B cell (primary cell): ENCODE measurements at regions not wholly inside any gene's neighbourhood (a gene's known extent, or its start where the extent isn't known, plus 50 kb on each side); places are given as distances from the start of the nearest gene placed in this dataset.
"Not testable (repeated sequence)": the region's sequence is repeated elsewhere in the genome, so short reads cannot be mapped to it uniquely, and the experiment has no call there.

ENCODE experiments used
- ATAC-seq: fragments of 200-7000 bp; cut with Tn5 transposase; one replicate; pipeline ENCODE4 v1.10.0; 2021; ENCODE audit warnings: low read depth, mild to moderate bottlenecking, moderate number of reproducible peaks, moderate library complexity
- CTCF ChIA-PET: fragments of 350-600 bp; sonication (Branson Sonifier 250); formaldehyde crosslinking; loops from one replicate; lab custom pipeline; 2021; ENCODE audit warnings: antibody characterized with exemption, inconsistent platforms; lab: Charles Lee
- POLR2A ChIA-PET: fragments of 350-600 bp; sonication (Branson Sonifier 250); formaldehyde crosslinking; loops from one replicate; lab custom pipeline; 2021; ENCODE audit warnings: antibody characterized with exemption; lab: Charles Lee
- DNase-seq: peaks from one replicate; pipeline ENCODE4 v3.0.0; 2013
- H2AFZ ChIP-seq: 2 replicates; pipeline ENCODE4 v1.6.1; 2012; ENCODE audit warnings: mild to moderate bottlenecking, low read depth, low read length; ENCODE audit not compliant: insufficient read depth, poor library complexity, severe bottlenecking
- H3K27ac ChIP-seq, 2 donors: 1 replicate in 1 of 2; 2 replicates in 1 of 2; pipeline ENCODE4 v1.5.1; 2012 to 2013; ENCODE audit warnings: low read length in 2 of 2, mild to moderate bottlenecking in 2 of 2, moderate library complexity in 1 of 2
- H3K27me3 ChIP-seq, 4 experiments: fragments of 200-600 bp in 1 of 4; sonication (generic) in 1 of 4; replicated peaks in 1 of 4; 1 replicate in 2 of 4; 2 replicates in 2 of 4; pipeline versions ENCODE4 v1.6.1 to v1.7.0; 2013 to 2016; ENCODE audit warnings: low read length in 3 of 4, mild to moderate bottlenecking in 2 of 4, mixed read lengths in 1 of 4, moderate library complexity in 1 of 4; ENCODE audit not compliant: insufficient read depth in 4 of 4, control insufficient read depth in 3 of 4; ENCODE audit errors: control extremely low read depth in 1 of 4
- H3K36me3 ChIP-seq, 2 experiments: replicated peaks in 1 of 2; 1 replicate in 1 of 2; 2 replicates in 1 of 2; pipeline versions ENCODE4 v1.6.1 to v1.7.1; 2013; ENCODE audit warnings: low read length in 1 of 2; ENCODE audit not compliant: insufficient read depth in 2 of 2, control insufficient read depth in 1 of 2; ENCODE audit errors: control extremely low read depth in 1 of 2, extremely low read depth in 1 of 2
- H3K4me1 ChIP-seq, 2 donors: fragments of 200-600 bp in 1 of 2; sonication (generic) in 1 of 2; 1 replicate in 1 of 2; 2 replicates in 1 of 2; pipeline versions ENCODE4 v1.5.1 to v1.6.1; 2013 to 2017; ENCODE audit warnings: low read length in 2 of 2; ENCODE audit not compliant: control insufficient read depth in 2 of 2, insufficient read depth in 2 of 2
- H3K4me2 ChIP-seq: replicated peaks from 2 replicates; pipeline ENCODE3; 2012; ENCODE audit warnings: mild to moderate bottlenecking, low read depth, low read length; ENCODE audit not compliant: poor library complexity, severe bottlenecking
- H3K4me3 ChIP-seq, 5 experiments: fragments of 200-600 bp in 1 of 5; sonication (generic) in 1 of 5; 1 replicate in 3 of 5; 2 replicates in 2 of 5; pipeline versions ENCODE4 v1.5.1 to v1.7.0; 2011 to 2016; ENCODE audit warnings: low read length in 4 of 5, mild to moderate bottlenecking in 4 of 5, low read depth in 2 of 5, control low read depth in 1 of 5, moderate library complexity in 1 of 5; ENCODE audit not compliant: insufficient read depth in 1 of 5; ENCODE audit errors: control extremely low read depth in 1 of 5, extremely low read depth in 1 of 5
- H3K79me2 ChIP-seq: fragments of 200-600 bp; sonication (generic); one replicate; pipeline ENCODE4 v1.6.0; 2016; ENCODE audit warnings: low read length; ENCODE audit not compliant: control insufficient read depth, insufficient read depth
- H3K9ac ChIP-seq: fragments of 200-600 bp; sonication (generic); 2 replicates; pipeline ENCODE4 v1.6.1; 2017; ENCODE audit warnings: mild to moderate bottlenecking, low read length, moderate library complexity
- H3K9me3 ChIP-seq, 3 donors: one replicate each; pipeline versions ENCODE4 v1.6.1 to v1.7.1; 2013; ENCODE audit warnings: low read length in 2 of 3; ENCODE audit not compliant: control insufficient read depth in 2 of 3, insufficient read depth in 1 of 3; ENCODE audit errors: control extremely low read depth in 1 of 3
- H4K20me1 ChIP-seq: 2 replicates; pipeline ENCODE4 v1.6.0; 2012; ENCODE audit warnings: mild to moderate bottlenecking, low read length; ENCODE audit not compliant: insufficient read depth, control insufficient read depth, poor library complexity, severe bottlenecking
- H3K27ac Mint-ChIP-seq: one replicate; pipeline ENCODE4 v1.8.0; 2021; ENCODE audit warnings: mixed read lengths
- H3K27me3 Mint-ChIP-seq: one replicate; pipeline ENCODE4 v1.8.0; 2021; ENCODE audit warnings: mixed read lengths
- H3K4me1 Mint-ChIP-seq: one replicate; pipeline ENCODE4 v1.8.0; 2021; ENCODE audit warnings: mixed read lengths
- H3K4me3 Mint-ChIP-seq: one replicate; pipeline ENCODE4 v1.8.0; 2021; ENCODE audit warnings: mixed read lengths
- H3K9me3 Mint-ChIP-seq: one replicate; pipeline ENCODE4 v1.8.0; 2022; ENCODE audit warnings: mixed read lengths; ENCODE audit not compliant: insufficient read depth
- EZH2 ChIP-seq: IDR thresholded peaks from 2 replicates; pipeline ENCODE4 v1.6.1; 2012; ENCODE audit warnings: borderline replicate concordance, low read depth, mild to moderate bottlenecking, moderate library complexity, low read length; ENCODE audit not compliant: insufficient read depth, poor library complexity, severe bottlenecking
- WGBS: methylation state at CpG from one replicate; pipeline ENCODE4 v1.1.5; 2013; ENCODE audit warnings: missing lambda C conversion rate; ENCODE audit not compliant: insufficient coverage; 5-methylcytosine and 5-hydroxymethylcytosine counted together
- intact Hi-C: fragments of 100-400 bp; cut with micrococcal nuclease; formaldehyde crosslinking; loops from one replicate; pipeline ENCODE4 v1.10.0; 2022
- TF ChIP-seq, protein P1 (sequence below): fragments of 200-600 bp; IDR thresholded peaks from one replicate; pipeline ENCODE4 v1.8.0; 2022; ENCODE audit warnings: antibody characterized with exemption, mild to moderate bottlenecking

GRCh38 chr3:165607221-165607620 is 230.0 kb downstream of the BCHE start:
- intact Hi-C loops = no loop called here
- CTCF ChIA-PET = no interaction called here
- DNase-seq (no peak), ATAC-seq (no peak)
- Histone ChIP-seq H3K4me2 (no peak overlapping the region), H3K4me3 (no peak overlapping the region), H3K79me2 (no peaks in the 10 kb centered on the region), H3K36me3 (no peaks in the 10 kb centered on the region), H2AFZ (no peak overlapping the region), H3K9ac (no peak overlapping the region), H3K27me3 (no peaks in the 10 kb centered on the region), H4K20me1 (no peaks in the 10 kb centered on the region), H3K4me1 (no peaks in the 10 kb centered on the region), H3K27ac (no peak overlapping the region), H3K9me3 (no peaks in the 10 kb centered on the region)
- Mint-ChIP-seq H3K9me3 (no peaks in the 10 kb centered on the region), H3K4me1 (no peaks in the 10 kb centered on the region), H3K27ac (no peak overlapping the region), H3K27me3 (no peaks in the 10 kb centered on the region), H3K4me3 (no peak overlapping the region)
- TF ChIP-seq, protein P1, sequence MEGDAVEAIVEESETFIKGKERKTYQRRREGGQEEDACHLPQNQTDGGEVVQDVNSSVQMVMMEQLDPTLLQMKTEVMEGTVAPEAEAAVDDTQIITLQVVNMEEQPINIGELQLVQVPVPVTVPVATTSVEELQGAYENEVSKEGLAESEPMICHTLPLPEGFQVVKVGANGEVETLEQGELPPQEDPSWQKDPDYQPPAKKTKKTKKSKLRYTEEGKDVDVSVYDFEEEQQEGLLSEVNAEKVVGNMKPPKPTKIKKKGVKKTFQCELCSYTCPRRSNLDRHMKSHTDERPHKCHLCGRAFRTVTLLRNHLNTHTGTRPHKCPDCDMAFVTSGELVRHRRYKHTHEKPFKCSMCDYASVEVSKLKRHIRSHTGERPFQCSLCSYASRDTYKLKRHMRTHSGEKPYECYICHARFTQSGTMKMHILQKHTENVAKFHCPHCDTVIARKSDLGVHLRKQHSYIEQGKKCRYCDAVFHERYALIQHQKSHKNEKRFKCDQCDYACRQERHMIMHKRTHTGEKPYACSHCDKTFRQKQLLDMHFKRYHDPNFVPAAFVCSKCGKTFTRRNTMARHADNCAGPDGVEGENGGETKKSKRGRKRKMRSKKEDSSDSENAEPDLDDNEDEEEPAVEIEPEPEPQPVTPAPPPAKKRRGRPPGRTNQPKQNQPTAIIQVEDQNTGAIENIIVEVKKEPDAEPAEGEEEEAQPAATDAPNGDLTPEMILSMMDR = no peak
- no peak for TF ChIP-seq EZH2
- POLR2A ChIA-PET = no interaction called here

- Histone ChIP-seq H3K9ac (no peak overlapping the region), H3K36me3 (no peaks in the 10 kb centered on the region), H2AFZ (no peak overlapping the region), H3K27ac (no peak overlapping the region), H4K20me1 (no peaks in the 10 kb centered on the region), H3K4me3 (no peak overlapping the region), H3K4me2 (no peak overlapping the region), H3K27me3 (no peaks in the 10 kb centered on the region), H3K79me2 (no peaks in the 10 kb centered on the region), H3K9me3 (no peaks in the 10 kb centered on the region), H3K4me1 (no peaks in the 10 kb centered on the region)
- H3K27me3 Mint-ChIP-seq = no peaks in the 10 kb centered on the region
- no peak overlapping the region for H3K27ac Mint-ChIP-seq
- no CpG with 5 or more reads among the region's 2 CpGs for WGBS
- H3K9me3 Mint-ChIP-seq = peaks cover 2% of the 10 kb centered on the region
- H3K4me1 Mint-ChIP-seq = no peaks in the 10 kb centered on the region
- ChIA-PET POLR2A (no interaction called here), CTCF (no interaction called here)
- intact Hi-C loops = no loop called here
- TF ChIP-seq, protein P1 = no peak
- TF ChIP-seq EZH2 = no peak
- DNase-seq = no peak
- H3K4me3 Mint-ChIP-seq = no peak overlapping the region
- no peak for ATAC-seq
Observed at GRCh38 chr3:165603196-165603595, 234.0 kb downstream of the BCHE start.

DNA sequence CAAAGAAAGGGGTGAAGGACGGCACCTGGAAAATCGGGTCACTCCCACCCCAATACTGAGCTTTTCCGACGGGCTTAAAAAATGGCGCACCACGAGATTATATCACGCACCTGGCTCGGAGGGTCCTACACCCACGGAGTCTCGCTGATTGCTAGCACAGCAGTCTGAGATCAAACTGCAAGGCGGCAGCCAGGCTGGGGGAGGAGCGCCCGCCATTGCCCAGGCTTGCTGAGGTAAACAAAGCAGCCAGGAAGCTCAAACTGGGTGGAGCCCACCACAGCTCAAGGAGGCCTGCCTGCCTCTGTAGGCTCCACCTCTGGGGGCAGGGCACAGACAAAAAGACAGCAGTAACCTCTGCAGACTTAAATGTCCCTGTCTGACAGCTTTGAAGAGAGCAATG is 264.7 kb downstream of the BCHE start:
- H3K9me3 ChIP-seq, H3K4me1 Mint-ChIP-seq, H3K9me3 Mint-ChIP-seq, CTCF ChIA-PET, H3K4me3 Mint-ChIP-seq, H3K79me2 ChIP-seq, H3K27me3 Mint-ChIP-seq, H3K4me3 ChIP-seq, POLR2A ChIA-PET, H4K20me1 ChIP-seq, H3K27me3 ChIP-seq, H3K4me2 ChIP-seq, ATAC-seq, intact Hi-C loops, H3K27ac ChIP-seq, H3K36me3 ChIP-seq, H3K9ac ChIP-seq, H3K4me1 ChIP-seq, H3K27ac Mint-ChIP-seq, DNase-seq, H2AFZ ChIP-seq: not testable (repeated sequence)
- 92% methylated on average over 6 of the region's 13 CpGs for WGBS
